Panc1 (cell line): ENCODE measurements at regions not wholly inside any gene's neighbourhood (a gene's known extent, or its start where the extent isn't known, plus 50 kb on each side); places are given as distances from the start of the nearest gene placed in this dataset.

ENCODE experiments used
- TCF7L2 ChIP-seq: IDR thresholded peaks from 2 replicates; pipeline ENCODE4 v1.6.1; 2011; ENCODE audit warnings: mild to moderate bottlenecking, low read depth, low read length, inconsistent platforms
- TF ChIP-seq, protein P1 (sequence below): fragments of 450-650 bp; IDR thresholded peaks from 2 replicates; pipeline ENCODE4 v1.5.1; 2017; ENCODE audit warnings: mild to moderate bottlenecking

DNA sequence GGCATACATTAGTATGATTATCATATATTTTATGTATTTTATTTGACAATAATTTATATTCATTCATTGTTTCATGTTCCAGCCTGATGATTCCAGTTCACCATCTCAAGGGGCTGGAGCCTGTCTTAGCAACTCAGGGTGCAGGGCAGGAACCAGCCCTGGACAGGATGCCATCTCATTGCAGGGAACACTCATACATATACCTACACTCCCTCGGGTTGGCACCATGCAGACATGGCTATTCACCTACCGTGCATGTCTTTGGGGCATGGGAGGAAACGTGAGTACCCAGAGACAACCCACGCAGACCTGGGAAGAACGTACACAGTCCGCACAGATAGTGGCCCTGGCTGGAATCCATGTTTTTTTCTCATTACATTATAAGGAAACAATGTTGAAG is 151.0 kb upstream of the ZNF536 start:
- TF ChIP-seq, protein P1, sequence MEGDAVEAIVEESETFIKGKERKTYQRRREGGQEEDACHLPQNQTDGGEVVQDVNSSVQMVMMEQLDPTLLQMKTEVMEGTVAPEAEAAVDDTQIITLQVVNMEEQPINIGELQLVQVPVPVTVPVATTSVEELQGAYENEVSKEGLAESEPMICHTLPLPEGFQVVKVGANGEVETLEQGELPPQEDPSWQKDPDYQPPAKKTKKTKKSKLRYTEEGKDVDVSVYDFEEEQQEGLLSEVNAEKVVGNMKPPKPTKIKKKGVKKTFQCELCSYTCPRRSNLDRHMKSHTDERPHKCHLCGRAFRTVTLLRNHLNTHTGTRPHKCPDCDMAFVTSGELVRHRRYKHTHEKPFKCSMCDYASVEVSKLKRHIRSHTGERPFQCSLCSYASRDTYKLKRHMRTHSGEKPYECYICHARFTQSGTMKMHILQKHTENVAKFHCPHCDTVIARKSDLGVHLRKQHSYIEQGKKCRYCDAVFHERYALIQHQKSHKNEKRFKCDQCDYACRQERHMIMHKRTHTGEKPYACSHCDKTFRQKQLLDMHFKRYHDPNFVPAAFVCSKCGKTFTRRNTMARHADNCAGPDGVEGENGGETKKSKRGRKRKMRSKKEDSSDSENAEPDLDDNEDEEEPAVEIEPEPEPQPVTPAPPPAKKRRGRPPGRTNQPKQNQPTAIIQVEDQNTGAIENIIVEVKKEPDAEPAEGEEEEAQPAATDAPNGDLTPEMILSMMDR, result no peak
- TF ChIP-seq TCF7L2, result no peak
